ENCODE measurements at regions not wholly inside any gene's neighbourhood (a gene's known extent, or its start where the extent isn't known, plus 50 kb on each side); places are given as distances from the start of the nearest gene placed in this dataset.

- TF ChIP-seq KLF5 (IDR thresholded peaks at IDR 0.05; ENCODE audit: partially characterized antibody), result no peak
- no peak for TF ChIP-seq JUND (IDR thresholded peaks at IDR 0.05; ENCODE audit: low read depth, low read length)
- no peak for TF ChIP-seq CHD4 (IDR thresholded peaks at IDR 0.05)
- no peak for TF ChIP-seq POLR2A (IDR thresholded peaks at IDR 0.05; ENCODE audit: low read depth, low read length)
- TF ChIP-seq E4F1 (IDR thresholded peaks at IDR 0.05; ENCODE audit: borderline replicate concordance, partially characterized antibody), result no peak
- TF ChIP-seq ASH2L (IDR thresholded peaks at IDR 0.05; ENCODE audit: borderline replicate concordance, low read depth), result no peak
- TF ChIP-seq CBX5 (IDR thresholded peaks at IDR 0.05; ENCODE audit: low read depth), result no peak
- no peak for TF ChIP-seq ZBTB40 (IDR thresholded peaks at IDR 0.05; ENCODE audit: borderline replicate concordance)
- TF ChIP-seq SMC3 (IDR thresholded peaks at IDR 0.05; ENCODE audit: borderline replicate concordance, low read length), result no peak
- TF ChIP-seq KAT2A (conservative IDR thresholded peaks at IDR 0.05; ENCODE audit: control insufficient read depth, low read depth, low read length), result no peak
- TF ChIP-seq, protein P1, sequence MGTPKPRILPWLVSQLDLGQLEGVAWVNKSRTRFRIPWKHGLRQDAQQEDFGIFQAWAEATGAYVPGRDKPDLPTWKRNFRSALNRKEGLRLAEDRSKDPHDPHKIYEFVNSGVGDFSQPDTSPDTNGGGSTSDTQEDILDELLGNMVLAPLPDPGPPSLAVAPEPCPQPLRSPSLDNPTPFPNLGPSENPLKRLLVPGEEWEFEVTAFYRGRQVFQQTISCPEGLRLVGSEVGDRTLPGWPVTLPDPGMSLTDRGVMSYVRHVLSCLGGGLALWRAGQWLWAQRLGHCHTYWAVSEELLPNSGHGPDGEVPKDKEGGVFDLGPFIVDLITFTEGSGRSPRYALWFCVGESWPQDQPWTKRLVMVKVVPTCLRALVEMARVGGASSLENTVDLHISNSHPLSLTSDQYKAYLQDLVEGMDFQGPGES (IDR thresholded peaks at IDR 0.05), result no peak
- TF ChIP-seq SUPT20H (IDR thresholded peaks at IDR 0.05; ENCODE audit: borderline replicate concordance, control insufficient read depth, low read depth, low read length), result no peak
- TF ChIP-seq ZNF274 (IDR thresholded peaks at IDR 0.05; ENCODE audit: insufficient read depth, insufficient read length), result no peak
- ATAC-seq (no peak), DNase-seq (ENCODE audit: low read depth, low spot score) (no peak), FAIRE-seq (no peak)
- BruUV-seq (replicated peaks), result no TSS peak
- ChIA-PET CTCF (interaction anchor here (0.6 kb wide), 1 partner anchor 20 kb away, joined by 4 read pairs; no protein-coding TSS in a partner anchor), SMC1A (ENCODE audit: uncharacterized antibody, unreplicated experiment) (interaction anchor here (0.7 kb wide), 1 partner anchor 1440 kb away, joined by 3 read pairs; no protein-coding TSS in a partner anchor), POLR2A (no interaction called here), RAD21 (ENCODE audit: unreplicated experiment) (interaction anchor here (0.7 kb wide), 1 partner anchor 26 kb away, joined by 3 read pairs; no protein-coding TSS in a partner anchor)
- no peak overlapping the region for H3K9ac ChIP-seq (ENCODE audit: control insufficient read depth, insufficient read depth, low read length)
- H3K4me1 ChIP-seq (ENCODE audit: control insufficient read depth, insufficient read depth, low read length), result no peaks in the 10 kb centered on the region
- H3K36me3 ChIP-seq (ENCODE audit: control insufficient read depth in 2 of 2, insufficient read depth in 2 of 2, low read length in 1 of 2), result no peaks in the 10 kb centered on the region
- no peaks in the 10 kb centered on the region for H3K79me2 ChIP-seq (ENCODE audit: control insufficient read depth, insufficient read depth, low read length)
- intact Hi-C loops (cut with micrococcal nuclease; ENCODE audit: unreplicated experiment), result no loop called here
- in situ Hi-C loops (cut with MboI), result no loop called here
- H2AFZ ChIP-seq (ENCODE audit: control insufficient read depth, low read depth, low read length), result no peak overlapping the region
- no peak overlapping the region for H3K4me3 ChIP-seq
- 15% methylated on average over 3 of the region's 3 CpGs for WGBS (ENCODE audit: insufficient coverage, insufficient replicate concordance, low lambda C conversion rate, missing lambda C conversion rate)
- no peaks in the 10 kb centered on the region; a peak in 2 of 4 replicates for H3K27me3 ChIP-seq (replicated peaks in 1 of 2; ENCODE audit: control insufficient read depth in 2 of 2, insufficient read depth in 2 of 2, low read length in 1 of 2)
- H3K27ac ChIP-seq (ENCODE audit: control insufficient read depth, insufficient read depth), result no peak overlapping the region
- no peaks in the 10 kb centered on the region for H4K20me1 ChIP-seq (ENCODE audit: control insufficient read depth, insufficient read depth)
- H3K4me2 ChIP-seq (ENCODE audit: control insufficient read depth, insufficient read depth), result no peak overlapping the region
- no peaks in the 10 kb centered on the region for H3K9me3 ChIP-seq (replicated peaks; ENCODE audit: control insufficient read depth, insufficient read depth, low read length)
Observed at GRCh38 chr2:56040189-56040588, 116.6 kb upstream of the EFEMP1 start.

Measured in GM12878 (cell line).